GM12878 (cell line): ENCODE measurements at regions not wholly inside any gene's neighbourhood (a gene's known extent, or its start where the extent isn't known, plus 50 kb on each side); places are given as distances from the start of the nearest gene placed in this dataset.

Source experiments
- ATAC-seq: fragments of 200-7000 bp; cut with Tn5 transposase; 3 replicates; pipeline ENCODE4 v1.9.1; 2020; ENCODE audit warnings: mild to moderate bottlenecking, moderate library complexity
- BruUV-seq: library from RNA; stranded (reverse); fragments of 400-500 nt; replicated peaks from 2 replicates; lab custom pipeline; 2021; lab: Mats Ljungman, UMichigan
- CTCF ChIA-PET: fragments of 300-600 bp; sonication (Branson Sonifier 250); formaldehyde crosslinking; extraction: SDS; loops from one replicate; lab custom pipeline; 2021; ENCODE audit warnings: inconsistent platforms; lab: Yijun Ruan, JAX
- POLR2A ChIA-PET: fragments of 350-600 bp; formaldehyde crosslinking; extraction: SDS; loops from one replicate; lab custom pipeline; 2021; ENCODE audit warnings: inconsistent platforms; lab: Charles Lee
- RAD21 ChIA-PET: fragments of 300-600 bp; sonication (Branson Sonifier 250); formaldehyde crosslinking; loops from one replicate; lab custom pipeline; 2023; ENCODE audit warnings: antibody characterized with exemption; ENCODE audit not compliant: unreplicated experiment; lab: Charles Lee
- SMC1A ChIA-PET: fragments of 300-600 bp; sonication (Branson Sonifier 250); formaldehyde crosslinking; loops from one replicate; lab custom pipeline; 2023; ENCODE audit not compliant: unreplicated experiment, uncharacterized antibody; lab: Charles Lee
- DNase-seq: peaks from one replicate; pipeline ENCODE4 v3.0.0-alpha.2; 2011; ENCODE audit warnings: low read depth, low spot score
- FAIRE-seq: peaks from 3 replicates; lab custom pipeline; 2011; peaks lifted over from hg19 to GRCh38; lab: Jason Lieb, UNC
- H2AFZ ChIP-seq: 2 replicates; pipeline ENCODE4 v1.6.0; 2011; ENCODE audit warnings: low read depth, low read length, control low read depth; ENCODE audit not compliant: control insufficient read depth
- H3K27ac ChIP-seq: 2 replicates; pipeline ENCODE4 v1.5.1; 2011; ENCODE audit warnings: control low read depth; ENCODE audit not compliant: control insufficient read depth, insufficient read depth
- H3K27me3 ChIP-seq, 2 experiments: replicated peaks in 1 of 2; 2 replicates each; pipeline versions ENCODE4 v1.6.0 to v1.6.1; 2011; ENCODE audit warnings: low read length in 1 of 2; ENCODE audit not compliant: control insufficient read depth in 2 of 2, insufficient read depth in 2 of 2
- H3K36me3 ChIP-seq, 2 experiments: 2 replicates each; pipeline ENCODE4 v1.5.1; 2011; ENCODE audit warnings: low read length in 1 of 2; ENCODE audit not compliant: control insufficient read depth in 2 of 2, insufficient read depth in 2 of 2
- H3K4me1 ChIP-seq: 2 replicates; pipeline ENCODE4 v1.6.1; 2011; ENCODE audit warnings: mild to moderate bottlenecking, low read length, moderate library complexity, mixed read lengths; ENCODE audit not compliant: control insufficient read depth, insufficient read depth
- H3K4me2 ChIP-seq: 2 replicates; pipeline ENCODE4 v1.6.0; 2011; ENCODE audit warnings: control low read depth; ENCODE audit not compliant: control insufficient read depth, insufficient read depth
- H3K4me3 ChIP-seq: fragments of 200-600 bp; sonication (generic); 2 replicates; pipeline ENCODE4 v1.5.1; 2016
- H3K79me2 ChIP-seq: 2 replicates; pipeline ENCODE4 v1.6.0; 2011; ENCODE audit warnings: low read length; ENCODE audit not compliant: control insufficient read depth, insufficient read depth
- H3K9ac ChIP-seq: 2 replicates; pipeline ENCODE4 v1.8.0; 2011; ENCODE audit warnings: low read length, control low read depth, mixed read lengths; ENCODE audit not compliant: control insufficient read depth, insufficient read depth
- H3K9me3 ChIP-seq: replicated peaks from 3 replicates; pipeline ENCODE4 v1.5.1; 2011; ENCODE audit warnings: mild to moderate bottlenecking, low read length; ENCODE audit not compliant: control insufficient read depth, insufficient read depth
- H4K20me1 ChIP-seq: 2 replicates; pipeline ENCODE4 v1.6.0; 2011; ENCODE audit not compliant: control insufficient read depth, insufficient read depth
- HDAC6 ChIP-seq: fragments of 200-600 bp; sonication (generic); IDR thresholded peaks from one replicate; pipeline ENCODE4 v1.8.0; 2017; ENCODE audit warnings: antibody characterized with exemption; ENCODE audit not compliant: unreplicated experiment
- JUND ChIP-seq: IDR thresholded peaks from 2 replicates; pipeline ENCODE4 v1.6.1; 2012; ENCODE audit warnings: low read depth, mild to moderate bottlenecking, low read length, improper control_type of control experiment, moderate library complexity
- KLF5 ChIP-seq: fragments of 450-650 bp; IDR thresholded peaks from 2 replicates; pipeline ENCODE4 v1.6.1; 2014; ENCODE audit warnings: mild to moderate bottlenecking; ENCODE audit not compliant: partially characterized antibody
- MEF2A ChIP-seq: IDR thresholded peaks from 2 replicates; pipeline ENCODE4 v1.6.1; 2011; ENCODE audit warnings: low read depth, mild to moderate bottlenecking, low read length, moderate library complexity; ENCODE audit not compliant: insufficient read depth
- MEF2B ChIP-seq: fragments of 450-650 bp; IDR thresholded peaks from 2 replicates; pipeline ENCODE4 v1.6.1; 2018; ENCODE audit warnings: mild to moderate bottlenecking, moderate library complexity; ENCODE audit not compliant: partially characterized antibody, poor library complexity, severe bottlenecking
- NFIC ChIP-seq: IDR thresholded peaks from 2 replicates; pipeline ENCODE4 v1.6.1; 2012; ENCODE audit warnings: low read depth, mild to moderate bottlenecking, inconsistent platforms, low read length, moderate library complexity
- PAX5 ChIP-seq: IDR thresholded peaks from 2 replicates; pipeline ENCODE4 v1.6.1; 2011; ENCODE audit warnings: low read depth, low read length, borderline replicate concordance
- POLR2A ChIP-seq: IDR thresholded peaks from 2 replicates; pipeline ENCODE4 v1.6.1; 2011; ENCODE audit warnings: low read depth, mild to moderate bottlenecking, low read length
- RAD21 ChIP-seq: IDR thresholded peaks from 2 replicates; pipeline ENCODE4 v1.6.1; 2011; ENCODE audit warnings: mild to moderate bottlenecking, low read depth, low read length, moderate library complexity; ENCODE audit not compliant: insufficient read depth
- STAT1 ChIP-seq: fragments of 450-650 bp; conservative IDR thresholded peaks from 2 replicates; pipeline ENCODE4 v1.6.1; 2014; ENCODE audit warnings: antibody characterized with exemption, mild to moderate bottlenecking
- YY1 ChIP-seq: IDR thresholded peaks from 2 replicates; pipeline ENCODE4 v1.6.1; 2011; ENCODE audit warnings: low read depth, mild to moderate bottlenecking, low read length
- WGBS: methylation state at CpG from one replicate; pipeline ENCODE4 v1.1.6; 2016; ENCODE audit warnings: low lambda C conversion rate; ENCODE audit not compliant: insufficient replicate concordance, insufficient coverage; ENCODE audit errors: missing lambda C conversion rate; 5-methylcytosine and 5-hydroxymethylcytosine counted together
- in situ Hi-C: fragments of 300-500 bp; cut with MboI; formaldehyde crosslinking; loops from 9 replicates; pipeline ENCODE4 v1.14.3; 2018; ENCODE audit warnings: mixed read lengths
- intact Hi-C: fragments of 100-400 bp; cut with micrococcal nuclease; formaldehyde crosslinking; loops from one replicate; pipeline ENCODE4 v1.14.2; 2022; ENCODE audit not compliant: unreplicated experiment
- TF ChIP-seq, protein P1 (sequence below): fragments of 450-650 bp; formaldehyde crosslinking; IDR thresholded peaks from 2 replicates; pipeline ENCODE4 v1.4.0; 2022; ENCODE audit warnings: mild to moderate bottlenecking, moderate library complexity

DNA sequence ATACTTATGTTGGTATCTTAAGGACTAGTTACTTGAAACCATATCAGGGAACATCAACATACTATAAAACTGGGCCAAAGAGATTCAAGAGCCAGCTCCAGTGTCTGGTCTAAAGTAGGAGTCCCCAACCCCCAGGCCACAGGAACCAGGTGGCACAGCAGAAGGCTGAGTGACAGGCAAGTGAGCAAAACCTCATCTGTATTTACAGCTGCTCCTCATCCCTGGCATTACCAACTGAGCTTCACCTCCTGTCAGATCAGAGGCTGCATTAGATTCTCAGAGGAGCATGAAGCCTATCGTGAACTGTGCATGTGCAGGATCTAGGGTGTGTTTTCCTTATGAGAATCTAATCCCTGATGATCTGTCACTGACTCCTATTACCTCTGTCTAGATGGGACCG lies 581.6 kb upstream of the CDH9 start (continued):
- TF ChIP-seq, protein P1, sequence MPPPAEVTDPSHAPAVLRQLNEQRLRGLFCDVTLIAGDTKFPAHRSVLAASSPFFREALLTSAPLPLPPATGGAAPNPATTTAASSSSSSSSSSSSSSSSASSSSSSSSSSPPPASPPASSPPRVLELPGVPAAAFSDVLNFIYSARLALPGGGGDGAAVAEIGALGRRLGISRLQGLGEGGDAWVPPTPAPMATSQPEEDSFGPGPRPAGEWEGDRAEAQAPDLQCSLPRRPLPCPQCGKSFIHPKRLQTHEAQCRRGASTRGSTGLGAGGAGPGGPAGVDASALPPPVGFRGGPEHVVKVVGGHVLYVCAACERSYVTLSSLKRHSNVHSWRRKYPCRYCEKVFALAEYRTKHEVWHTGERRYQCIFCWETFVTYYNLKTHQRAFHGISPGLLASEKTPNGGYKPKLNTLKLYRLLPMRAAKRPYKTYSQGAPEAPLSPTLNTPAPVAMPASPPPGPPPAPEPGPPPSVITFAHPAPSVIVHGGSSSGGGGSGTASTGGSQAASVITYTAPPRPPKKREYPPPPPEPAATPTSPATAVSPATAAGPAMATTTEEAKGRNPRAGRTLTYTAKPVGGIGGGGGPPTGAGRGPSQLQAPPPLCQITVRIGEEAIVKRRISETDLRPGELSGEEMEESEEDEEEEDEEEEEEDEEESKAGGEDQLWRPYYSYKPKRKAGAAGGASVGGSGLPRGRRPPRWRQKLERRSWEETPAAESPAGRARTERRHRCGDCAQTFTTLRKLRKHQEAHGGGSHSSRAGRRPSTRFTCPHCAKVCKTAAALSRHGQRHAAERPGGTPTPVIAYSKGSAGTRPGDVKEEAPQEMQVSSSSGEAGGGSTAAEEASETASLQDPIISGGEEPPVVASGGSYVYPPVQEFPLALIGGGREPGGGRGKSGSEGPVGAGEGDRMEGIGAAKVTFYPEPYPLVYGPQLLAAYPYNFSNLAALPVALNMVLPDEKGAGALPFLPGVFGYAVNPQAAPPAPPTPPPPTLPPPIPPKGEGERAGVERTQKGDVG (CRISPR knock-in tag) = no peak
- TF ChIP-seq, all 136 proteins: peak for 0

DNA sequence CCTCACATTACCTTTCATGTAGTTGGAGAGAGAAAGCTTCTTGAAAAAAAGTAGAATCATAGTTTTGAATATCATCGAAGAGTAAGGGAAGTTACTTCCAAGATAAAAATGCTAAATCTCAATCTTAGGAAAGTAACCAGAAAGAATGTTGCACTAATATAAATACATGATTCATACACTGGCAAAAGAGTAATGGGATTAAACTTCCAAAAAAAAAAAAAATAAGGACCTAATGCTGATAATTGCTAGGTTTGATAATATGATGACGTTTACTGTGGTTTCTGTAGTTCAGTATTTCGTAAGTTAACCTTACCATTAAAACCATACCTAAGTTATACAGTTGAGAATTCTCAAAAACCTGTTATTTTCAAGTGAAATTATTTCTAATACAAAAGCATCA lies 573.8 kb upstream of the CDH9 start:
- H3K4me3 ChIP-seq = no peak overlapping the region
- no peak overlapping the region for H3K9ac ChIP-seq
- DNase-seq = no peak
- no peak for ATAC-seq
- ChIA-PET SMC1A (no interaction called here), POLR2A (no interaction called here), CTCF (no interaction called here), RAD21 (no interaction called here)
- H3K4me1 ChIP-seq = no peaks in the 10 kb centered on the region
- H4K20me1 ChIP-seq = no peaks in the 10 kb centered on the region
- no peaks in the 10 kb centered on the region for H3K36me3 ChIP-seq
- WGBS = 27% methylated on average over 3 of the region's 3 CpGs
- no peak overlapping the region for H3K27ac ChIP-seq
- H3K27me3 ChIP-seq = no peaks in the 10 kb centered on the region
- no peaks in the 10 kb centered on the region for H3K9me3 ChIP-seq
- no peaks in the 10 kb centered on the region for H3K79me2 ChIP-seq
- intact Hi-C loops (no loop called here), in situ Hi-C loops (no loop called here)
- no TSS peak for BruUV-seq
- TF ChIP-seq PAX5 (no peak), MEF2A (no peak), STAT1 (no peak), JUND (no peak), RAD21 (no peak), NFIC (no peak), YY1 (no peak), HDAC6 (no peak), MEF2B (no peak), KLF5 (no peak), POLR2A (no peak)
- no peak for FAIRE-seq
- H3K4me2 ChIP-seq = no peak overlapping the region
- H2AFZ ChIP-seq = no peak overlapping the region
